H1 (cell line): ENCODE measurements at regions not wholly inside any gene's neighbourhood (a gene's known extent, or its start where the extent isn't known, plus 50 kb on each side); places are given as distances from the start of the nearest gene placed in this dataset.

Experiments
- CTCF ChIA-PET: fragments of 300-600 bp; sonication (Branson Sonifier 250); formaldehyde crosslinking; loops from one replicate; lab custom pipeline; 2021; ENCODE audit not compliant: partially characterized antibody; lab: Charles Lee
- POLR2A ChIA-PET: fragments of 300-600 bp; sonication (Branson Sonifier 250); formaldehyde crosslinking; loops from one replicate; lab custom pipeline; 2021; ENCODE audit warnings: inconsistent platforms; ENCODE audit not compliant: partially characterized antibody; lab: Charles Lee
- DNase-seq, 2 experiments: peaks; one replicate each; pipeline versions ENCODE4 v3.0.0 to v3.0.0-alpha.2; 2010 to 2022; ENCODE audit warnings: low spot score in 2 of 2, low read depth in 1 of 2, mixed read lengths in 1 of 2
- FAIRE-seq: peaks from 2 replicates; lab custom pipeline; 2011; peaks lifted over from hg19 to GRCh38; lab: Jason Lieb, UNC
- H2AFZ ChIP-seq: 2 replicates; pipeline ENCODE4 v1.8.1; 2012; ENCODE audit warnings: low read length, inconsistent platforms
- H2AK5ac ChIP-seq: 2 replicates; pipeline ENCODE4 v1.6.1; 2013; ENCODE audit warnings: low read depth, low read length
- H2BK120ac ChIP-seq: replicated peaks from 2 replicates; pipeline ENCODE3; 2013; ENCODE audit warnings: low read depth, low read length, inconsistent platforms
- H2BK12ac ChIP-seq: 2 replicates; pipeline ENCODE4 v1.6.1; 2013; ENCODE audit warnings: low read depth, low read length
- H2BK15ac ChIP-seq: 2 replicates; pipeline ENCODE4 v1.6.1; 2013; ENCODE audit warnings: low read length
- H2BK20ac ChIP-seq: 2 replicates; pipeline ENCODE4 v1.6.1; 2013; ENCODE audit warnings: low read length
- H2BK5ac ChIP-seq: 2 replicates; pipeline ENCODE4 v1.6.1; 2013; ENCODE audit warnings: low read depth, low read length
- H3K14ac ChIP-seq: 2 replicates; pipeline ENCODE4 v1.6.1; 2013; ENCODE audit warnings: inconsistent platforms; ENCODE audit not compliant: insufficient read length
- H3K18ac ChIP-seq: 2 replicates; pipeline ENCODE4 v1.6.1; 2013; ENCODE audit warnings: low read length; ENCODE audit errors: extremely low read depth
- H3K23ac ChIP-seq: 2 replicates; pipeline ENCODE4 v1.6.1; 2013; ENCODE audit warnings: inconsistent platforms; ENCODE audit not compliant: insufficient read length
- H3K23me2 ChIP-seq: 2 replicates; pipeline ENCODE4 v1.6.1; 2013; ENCODE audit warnings: low read depth, low read length
- H3K27ac ChIP-seq: 2 replicates; pipeline ENCODE4 v1.6.1; 2011; ENCODE audit warnings: low read depth, low read length, inconsistent platforms
- H3K27me3 ChIP-seq, 4 experiments: replicated peaks in 1 of 4; 1 replicate in 1 of 4; 2 replicates in 3 of 4; pipeline versions ENCODE4 v1.6.1 to v1.8.1; 2011 to 2013; ENCODE audit warnings: low read length in 3 of 4, mild to moderate bottlenecking in 3 of 4, inconsistent platforms in 2 of 4, mixed read lengths in 2 of 4, moderate library complexity in 1 of 4; ENCODE audit not compliant: control insufficient read depth in 3 of 4, insufficient read depth in 3 of 4; ENCODE audit errors: extremely low read depth in 1 of 4
- H3K36me3 ChIP-seq, 4 experiments: 2 replicates each; pipeline versions ENCODE4 v1.6.1 to v1.8.1; 2011 to 2013; ENCODE audit warnings: mild to moderate bottlenecking in 4 of 4, low read length in 3 of 4, moderate library complexity in 2 of 4, control low read depth in 1 of 4, inconsistent platforms in 1 of 4; ENCODE audit not compliant: insufficient read depth in 4 of 4, control insufficient read depth in 2 of 4
- H3K4ac ChIP-seq: replicated peaks from 2 replicates; pipeline ENCODE3; 2013; ENCODE audit warnings: low read length, low read depth, mixed read lengths, inconsistent platforms; ENCODE audit not compliant: insufficient read length
- H3K4me1 ChIP-seq, 4 experiments: replicated peaks in 1 of 4; 1 replicate in 1 of 4; 2 replicates in 3 of 4; pipeline versions ENCODE4 v1.6.1 to v1.8.1; 2011 to 2013; ENCODE audit warnings: low read length in 3 of 4, inconsistent platforms in 2 of 4, mixed read lengths in 1 of 4; ENCODE audit not compliant: insufficient read depth in 4 of 4, control insufficient read depth in 3 of 4
- H3K4me2 ChIP-seq, 2 experiments: 2 replicates each; pipeline versions ENCODE4 v1.6.1 to v1.8.1; 2011 to 2013; ENCODE audit warnings: low read depth in 2 of 2, low read length in 2 of 2, control low read depth in 1 of 2, inconsistent platforms in 1 of 2, mild to moderate bottlenecking in 1 of 2; ENCODE audit not compliant: insufficient read depth in 1 of 2
- H3K4me3 ChIP-seq, 4 experiments: fragments of 200-600, 300-600 bp in 1 of 4; sonication (generic), shearing (Covaris generic), sonication (Bioruptor Twin) in 1 of 4; 2 replicates each; pipeline versions ENCODE4 v1.5.1 to v1.8.1; 2011 to 2016; ENCODE audit warnings: low read length in 4 of 4, low read depth in 3 of 4, control low read depth in 2 of 4, inconsistent platforms in 2 of 4, mild to moderate bottlenecking in 2 of 4, mixed read lengths in 1 of 4, moderate library complexity in 1 of 4; ENCODE audit not compliant: insufficient read depth in 2 of 4; ENCODE audit errors: extremely low read depth in 1 of 4
- H3K56ac ChIP-seq: replicated peaks from 2 replicates; pipeline ENCODE3; 2013; ENCODE audit warnings: low read depth, mild to moderate bottlenecking, mixed read lengths, low read length, inconsistent platforms; ENCODE audit not compliant: insufficient read length
- H3K79me1 ChIP-seq: 2 replicates; pipeline ENCODE4 v1.6.1; 2013; ENCODE audit warnings: low read depth, low read length, control low read depth
- H3K79me2 ChIP-seq, 2 experiments: 2 replicates each; pipeline versions ENCODE4 v1.6.1 to v1.8.1; 2012 to 2013; ENCODE audit warnings: low read length in 2 of 2, mild to moderate bottlenecking in 2 of 2, inconsistent platforms in 1 of 2; ENCODE audit not compliant: insufficient read depth in 2 of 2, control insufficient read depth in 1 of 2
- H3K9ac ChIP-seq, 4 experiments: replicated peaks in 1 of 4; 1 replicate in 1 of 4; 2 replicates in 3 of 4; pipeline versions ENCODE4 v1.6.1 to v1.8.1; 2011 to 2013; ENCODE audit warnings: low read depth in 3 of 4, low read length in 3 of 4, control low read depth in 2 of 4, mild to moderate bottlenecking in 2 of 4, moderate library complexity in 2 of 4, inconsistent platforms in 1 of 4; ENCODE audit errors: extremely low read depth in 1 of 4
- H3K9me3 ChIP-seq, 2 experiments: 2 replicates each; pipeline versions ENCODE4 v1.6.1 to v1.8.1; 2012 to 2013; ENCODE audit warnings: mild to moderate bottlenecking in 2 of 2, moderate library complexity in 2 of 2, control low read depth in 1 of 2, inconsistent platforms in 1 of 2, low read depth in 1 of 2, low read length in 1 of 2, mixed read lengths in 1 of 2; ENCODE audit not compliant: insufficient read depth in 2 of 2
- H4K20me1 ChIP-seq, 2 experiments: replicated peaks in 1 of 2; 2 replicates each; pipeline versions ENCODE3 to v1.8.1; 2011 to 2013; ENCODE audit warnings: inconsistent platforms in 2 of 2, low read length in 2 of 2, mild to moderate bottlenecking in 1 of 2; ENCODE audit not compliant: insufficient read depth in 2 of 2, control insufficient read depth in 1 of 2
- H4K5ac ChIP-seq: 2 replicates; pipeline ENCODE4 v1.6.1; 2013; ENCODE audit warnings: low read length, low read depth, mixed read lengths, inconsistent platforms; ENCODE audit not compliant: insufficient read length
- H4K8ac ChIP-seq: 2 replicates; pipeline ENCODE4 v1.8.0; 2013; ENCODE audit warnings: mild to moderate bottlenecking, moderate library complexity, low read length, inconsistent platforms; ENCODE audit not compliant: insufficient read depth; ENCODE audit errors: extremely low read depth
- H4K91ac ChIP-seq: replicated peaks from 2 replicates; pipeline ENCODE3; 2013; ENCODE audit warnings: low read length, mixed read lengths, inconsistent platforms; ENCODE audit not compliant: insufficient read length
- FOSL1 ChIP-seq: IDR thresholded peaks from 2 replicates; pipeline ENCODE4 v1.6.1; 2011; ENCODE audit warnings: mild to moderate bottlenecking, low read depth, low read length, moderate library complexity; ENCODE audit not compliant: insufficient read depth
- GABPA ChIP-seq: IDR thresholded peaks from 2 replicates; pipeline ENCODE4 v1.6.1; 2011; ENCODE audit warnings: mild to moderate bottlenecking, low read length, moderate library complexity, borderline replicate concordance; ENCODE audit not compliant: insufficient read depth
- JUND ChIP-seq: IDR thresholded peaks from 2 replicates; pipeline ENCODE4 v1.6.1; 2011; ENCODE audit warnings: mild to moderate bottlenecking, improper control_type of control experiment, low read length
- PHF8 ChIP-seq: fragments of 200-600 bp; sonication (generic); conservative IDR thresholded peaks from 2 replicates; pipeline ENCODE4 v1.7.1; 2012; ENCODE audit warnings: low read depth, mild to moderate bottlenecking, inconsistent platforms, low read length, moderate library complexity
- POLR2A ChIP-seq, 2 experiments: IDR thresholded peaks; 1 replicate in 1 of 2; 2 replicates in 1 of 2; pipeline ENCODE4 v1.6.1; 2011; ENCODE audit warnings: low read depth in 2 of 2, low read length in 2 of 2, mild to moderate bottlenecking in 2 of 2; ENCODE audit errors: control extremely low read depth in 1 of 2
- TAF1 ChIP-seq: IDR thresholded peaks from 2 replicates; pipeline ENCODE4 v1.6.1; 2011; ENCODE audit warnings: mild to moderate bottlenecking, low read depth, low read length
- TBP ChIP-seq: IDR thresholded peaks from 2 replicates; pipeline ENCODE4 v1.6.1; 2011; ENCODE audit warnings: low read depth, low read length, improper control_type of control experiment

DNA sequence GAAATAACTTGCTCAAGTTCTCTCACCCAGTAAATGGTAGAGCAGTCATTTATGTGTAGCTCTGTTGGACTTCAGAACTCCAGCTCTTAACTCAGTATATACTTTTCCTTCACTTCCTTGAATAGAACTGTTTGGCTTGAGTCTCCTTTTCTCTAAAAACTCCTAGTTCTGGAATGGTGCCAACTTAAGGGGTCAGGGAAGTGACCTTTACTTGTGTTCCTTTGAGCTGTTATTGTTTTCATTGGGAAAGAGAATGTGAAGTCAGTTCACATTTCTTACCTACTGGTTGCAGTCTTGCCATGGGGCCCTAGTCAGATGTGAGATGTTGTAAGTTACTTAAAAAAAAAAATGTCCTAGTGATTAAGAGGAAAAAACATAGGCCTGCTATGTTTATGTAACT lies 77.0 kb upstream of the MACF1 start:
- no peak overlapping the region for H4K5ac ChIP-seq
- ChIA-PET CTCF (interaction anchor here (0.6 to 10.6 kb wide), 6 partner anchors 10 to 138 kb away, joined by 3 to 195 read pairs (median 4); partner anchors contain the start of gene MACF1), POLR2A (interaction anchor here (0.9 to 1.5 kb wide), 9 partner anchors 10 to 65 kb away, joined by 3 to 8 read pairs (median 4); no protein-coding TSS in a partner anchor)

More for the DNA sequence above, 77.0 kb upstream of the MACF1 start:
- Histone ChIP-seq H3K56ac (no peak overlapping the region), H2AFZ (no peak overlapping the region), H3K23me2 (no peaks in the 10 kb centered on the region; the same call in 1 of the 2 replicates), H3K4me1 (peaks cover 2 to 25% (median 14%) of the 10 kb centered on the region in 4 experiments), H4K91ac (no peak overlapping the region), H3K79me2 (peaks cover 0 to 74% of the 10 kb centered on the region in 2 experiments; a peak in 2 of 4 replicates), H3K79me1 (no peaks in the 10 kb centered on the region; the same call in 1 of the 2 replicates), H3K23ac (no peak overlapping the region), H3K36me3 (peaks cover 0 to 12% (median under 1%) of the 10 kb centered on the region in 4 experiments; a peak in 2 of 8 replicates), H3K27ac (no peak overlapping the region), H3K9ac (no peak overlapping the region), H2BK120ac (no peak overlapping the region), H3K4ac (no peak overlapping the region), H4K8ac (no peak overlapping the region), H3K14ac (no peak overlapping the region), H3K9me3 (no peaks in the 10 kb centered on the region), H2BK15ac (no peak overlapping the region), H3K4me2 (no peak overlapping the region), H3K18ac (no peak overlapping the region), H3K27me3 (no peaks in the 10 kb centered on the region), H2BK5ac (no peak overlapping the region), H4K20me1 (peaks cover 1 to 4% of the 10 kb centered on the region in 2 experiments), H2BK20ac (no peak overlapping the region), H2BK12ac (no peak overlapping the region), H3K4me3 (no peak overlapping the region), H2AK5ac (no peak overlapping the region)
- TF ChIP-seq JUND (no peak), TBP (no peak), TAF1 (no peak), FOSL1 (no peak), GABPA (no peak), PHF8 (no peak), POLR2A (IDR thresholded peaks at IDR 0.05; ENCODE audit: control extremely low read depth in 1 of 2, low read depth in 2 of 2, low read length in 2 of 2) (no peak)
- FAIRE-seq (no peak), DNase-seq (no peak)
